SK-N-SH treated with all-trans-retinoic acid at 6 μM for 48 hours (cell line): ENCODE measurements at regions not wholly inside any gene's neighbourhood (a gene's known extent, or its start where the extent isn't known, plus 50 kb on each side); places are given as distances from the start of the nearest gene placed in this dataset.

Experiments used
- ATAC-seq: fragments of 200-7000 bp; cut with Tn5 transposase; 3 replicates; pipeline ENCODE4 v1.9.1; 2020; ENCODE audit warnings: mild to moderate bottlenecking, moderate library complexity
- ARNTL ChIP-seq: fragments of 450-650 bp; formaldehyde crosslinking; IDR thresholded peaks from 2 replicates; pipeline ENCODE4 v1.5.0; 2020; ENCODE audit warnings: low read depth, mild to moderate bottlenecking, moderate library complexity, borderline replicate concordance
- BACH2 ChIP-seq: fragments of 250-450 bp; sonication (Bioruptor Pico); IDR thresholded peaks from 2 replicates; pipeline ENCODE4 v1.9.0; 2021; ENCODE audit warnings: mild to moderate bottlenecking, borderline replicate concordance
- CSDC2 ChIP-seq: fragments of 250-450 bp; sonication (Bioruptor Pico); IDR thresholded peaks from 2 replicates; pipeline ENCODE4 v1.5.0; 2020; ENCODE audit warnings: mild to moderate bottlenecking, moderate library complexity
- CSRNP3 ChIP-seq: fragments of 250-450 bp; sonication (Bioruptor Pico); IDR thresholded peaks from 2 replicates; pipeline ENCODE4 v1.5.1; 2021; ENCODE audit warnings: mild to moderate bottlenecking, moderate library complexity
- GLIS3 ChIP-seq: fragments of 250-450 bp; sonication (Bioruptor Pico); IDR thresholded peaks from 2 replicates; pipeline ENCODE4 v1.5.0; 2020; ENCODE audit warnings: mild to moderate bottlenecking, moderate library complexity
- ISL1 ChIP-seq: fragments of 250-450 bp; sonication (Bioruptor Pico); IDR thresholded peaks from 2 replicates; pipeline ENCODE4 v2.1.2; 2022; ENCODE audit warnings: mild to moderate bottlenecking, moderate library complexity
- OSR1 ChIP-seq: fragments of 250-450 bp; sonication (Bioruptor Pico); IDR thresholded peaks from 2 replicates; pipeline ENCODE4 v1.8.0; 2022; ENCODE audit warnings: moderate library complexity, mild to moderate bottlenecking, inconsistent platforms
- PATZ1 ChIP-seq: fragments of 250-450 bp; sonication (Bioruptor Pico); IDR thresholded peaks from 2 replicates; pipeline ENCODE4 v1.8.0; 2020; ENCODE audit warnings: mild to moderate bottlenecking, moderate library complexity, borderline replicate concordance
- POU6F1 ChIP-seq: fragments of 250-450 bp; sonication (Bioruptor Pico); IDR thresholded peaks from 2 replicates; pipeline ENCODE4 v1.8.0; 2021; ENCODE audit warnings: low read depth, mild to moderate bottlenecking, moderate library complexity, borderline replicate concordance
- PPARA ChIP-seq: fragments of 250-450 bp; sonication (Bioruptor Pico); IDR thresholded peaks from 2 replicates; pipeline ENCODE4 v1.5.0; 2020; ENCODE audit warnings: mild to moderate bottlenecking, borderline replicate concordance
- RARB ChIP-seq: fragments of 250-450 bp; sonication (Bioruptor Pico); IDR thresholded peaks from 2 replicates; pipeline ENCODE4 v1.8.0; 2021; ENCODE audit warnings: mild to moderate bottlenecking, moderate library complexity
- SNAI2 ChIP-seq: fragments of 250-450 bp; sonication (Bioruptor Pico); IDR thresholded peaks from 2 replicates; pipeline ENCODE4 v1.5.0; 2020; ENCODE audit warnings: mild to moderate bottlenecking, moderate library complexity
- TCF4 ChIP-seq: fragments of 250-450 bp; sonication (Bioruptor Pico); IDR thresholded peaks from 2 replicates; pipeline ENCODE4 v1.8.0; 2021; ENCODE audit warnings: mild to moderate bottlenecking, moderate library complexity, borderline replicate concordance
- TSHZ2 ChIP-seq: fragments of 250-450 bp; sonication (Bioruptor Pico); IDR thresholded peaks from 2 replicates; pipeline ENCODE4 v1.5.0; 2020; ENCODE audit warnings: mild to moderate bottlenecking, moderate library complexity
- ZC3H10 ChIP-seq: fragments of 250-450 bp; sonication (Bioruptor Pico); IDR thresholded peaks from 2 replicates; pipeline ENCODE4 v1.5.1; 2021; ENCODE audit warnings: mild to moderate bottlenecking, moderate library complexity
- ZFP3 ChIP-seq: fragments of 250-450 bp; sonication (Bioruptor Pico); IDR thresholded peaks from 2 replicates; pipeline ENCODE4 v1.5.0; 2020; ENCODE audit warnings: mild to moderate bottlenecking, moderate library complexity
- ZFP30 ChIP-seq: fragments of 450-650 bp; formaldehyde crosslinking; IDR thresholded peaks from 2 replicates; pipeline ENCODE4 v1.5.0; 2022; ENCODE audit warnings: mild to moderate bottlenecking, moderate library complexity
- ZNF565 ChIP-seq: fragments of 450-650 bp; formaldehyde crosslinking; conservative IDR thresholded peaks from 2 replicates; pipeline ENCODE4 v1.5.0; 2020; ENCODE audit warnings: low read depth, mild to moderate bottlenecking, moderate library complexity
- ZNF8 ChIP-seq: fragments of 450-650 bp; formaldehyde crosslinking; IDR thresholded peaks from 2 replicates; pipeline ENCODE4 v1.5.0; 2020; ENCODE audit warnings: mild to moderate bottlenecking, moderate library complexity
- TF ChIP-seq, protein P1 (sequence below): fragments of 250-450 bp; sonication (Bioruptor Pico); IDR thresholded peaks from 2 replicates; pipeline ENCODE4 v1.5.1; 2020; ENCODE audit warnings: low read depth, mild to moderate bottlenecking, moderate library complexity

GRCh38 chr13:76129305-76130000, 493.3 kb downstream of the LMO7 start:
- no peak for ATAC-seq
- no peak for TF ChIP-seq OSR1 (CRISPR knock-in tag)
- no peak for TF ChIP-seq BACH2 (CRISPR knock-in tag)
- TF ChIP-seq ARNTL (CRISPR knock-in tag): no peak
- no peak for TF ChIP-seq PPARA (CRISPR knock-in tag)
- no peak for TF ChIP-seq CSDC2 (CRISPR knock-in tag)
- no peak for TF ChIP-seq TCF4
- no peak for TF ChIP-seq POU6F1
- TF ChIP-seq ZFP30 (CRISPR knock-in tag): no peak
- TF ChIP-seq GLIS3: no peak
- no peak for TF ChIP-seq ZNF8 (CRISPR knock-in tag)
- TF ChIP-seq PATZ1 (CRISPR knock-in tag): no peak
- no peak for TF ChIP-seq CSRNP3 (CRISPR knock-in tag)
- TF ChIP-seq ZFP3: no peak
- TF ChIP-seq ISL1: no peak
- TF ChIP-seq ZNF565: no peak

DNA sequence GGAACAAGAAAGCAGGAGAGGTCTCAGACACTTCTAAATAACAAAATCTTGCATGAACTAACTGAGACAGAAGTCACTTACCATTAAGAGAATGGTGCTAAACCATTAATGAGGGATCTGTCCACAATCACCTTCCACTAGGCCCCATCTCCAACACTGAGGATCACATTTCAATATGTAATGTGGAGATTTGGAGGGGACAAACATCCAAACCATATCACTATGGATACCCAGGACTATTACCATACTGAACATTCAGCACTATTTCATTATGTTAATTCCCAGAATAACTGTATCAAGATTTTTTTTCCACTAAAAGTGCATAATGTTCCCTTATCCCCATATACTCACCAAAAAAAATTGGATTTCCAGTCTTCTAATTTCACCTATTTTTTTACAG, 491.8 kb downstream of the LMO7 start:
- ATAC-seq: no peak

GRCh38 chr13:76123548-76123947, 487.4 kb downstream of the LMO7 start:
- no peak for ATAC-seq
- TF ChIP-seq ISL1: no peak
- TF ChIP-seq ZC3H10 (CRISPR knock-in tag): no peak

More for the DNA sequence above, 491.8 kb downstream of the LMO7 start:
- TF ChIP-seq TCF4 (no peak), TSHZ2 (CRISPR knock-in tag) (no peak)

DNA sequence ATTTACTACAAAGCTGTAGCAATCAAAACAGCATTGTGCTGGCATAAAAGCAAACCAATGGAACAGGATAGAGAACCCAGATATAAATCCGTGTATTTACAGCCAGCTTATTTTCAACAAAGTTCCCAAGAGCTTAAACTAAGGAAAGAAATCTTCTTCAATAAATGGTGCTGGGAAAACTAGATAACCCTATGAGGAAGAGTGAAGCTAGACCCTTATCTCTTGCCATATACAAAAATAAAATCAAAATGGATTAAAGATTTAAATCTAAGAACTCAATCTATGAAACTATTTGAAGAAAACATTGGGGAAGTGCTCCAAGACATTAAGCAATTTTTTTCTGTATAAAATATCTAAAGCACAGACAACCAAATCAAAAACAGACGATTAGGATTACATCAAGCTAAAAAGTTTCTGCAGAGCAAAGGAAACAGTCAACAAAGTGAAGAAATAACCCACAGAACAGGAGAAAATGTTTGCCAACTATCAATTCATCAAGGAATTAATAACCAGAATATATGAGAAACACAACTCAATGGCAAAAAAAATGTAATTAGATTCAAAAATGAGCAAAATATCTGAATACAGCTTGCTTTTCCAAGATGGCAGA, 480.7 kb downstream of the LMO7 start:
- ATAC-seq: no peak
- TF ChIP-seq ZNF565 (no peak), RARB (CRISPR knock-in tag) (no peak), SNAI2 (CRISPR knock-in tag) (no peak), ISL1 (no peak), ZC3H10 (CRISPR knock-in tag) (no peak), PATZ1 (CRISPR knock-in tag) (no peak), ARNTL (CRISPR knock-in tag) (no peak), CSRNP3 (CRISPR knock-in tag) (no peak)
- TF ChIP-seq, protein P1, sequence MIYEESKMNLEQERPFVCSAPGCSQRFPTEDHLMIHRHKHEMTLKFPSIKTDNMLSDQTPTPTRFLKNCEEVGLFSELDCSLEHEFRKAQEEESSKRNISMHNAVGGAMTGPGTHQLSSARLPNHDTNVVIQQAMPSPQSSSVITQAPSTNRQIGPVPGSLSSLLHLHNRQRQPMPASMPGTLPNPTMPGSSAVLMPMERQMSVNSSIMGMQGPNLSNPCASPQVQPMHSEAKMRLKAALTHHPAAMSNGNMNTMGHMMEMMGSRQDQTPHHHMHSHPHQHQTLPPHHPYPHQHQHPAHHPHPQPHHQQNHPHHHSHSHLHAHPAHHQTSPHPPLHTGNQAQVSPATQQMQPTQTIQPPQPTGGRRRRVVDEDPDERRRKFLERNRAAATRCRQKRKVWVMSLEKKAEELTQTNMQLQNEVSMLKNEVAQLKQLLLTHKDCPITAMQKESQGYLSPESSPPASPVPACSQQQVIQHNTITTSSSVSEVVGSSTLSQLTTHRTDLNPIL (CRISPR knock-in tag): no peak
